Fibroblast of villous mesenchyme (primary cell): ENCODE measurements at regions not wholly inside any gene's neighbourhood (a gene's known extent, or its start where the extent isn't known, plus 50 kb on each side); places are given as distances from the start of the nearest gene placed in this dataset.

Experiments
- DNase-seq: peaks from one replicate; pipeline ENCODE4 v3.0.0-alpha.2; 2010; ENCODE audit warnings: low read depth
- H3K4me3 ChIP-seq: 2 replicates; pipeline ENCODE4 v1.5.1; 2011; ENCODE audit warnings: low read depth, mild to moderate bottlenecking, low read length
- CTCF ChIP-seq: IDR thresholded peaks from 2 replicates; pipeline ENCODE4 v1.5.1; 2012; ENCODE audit warnings: low read depth, mild to moderate bottlenecking, low read length; ENCODE audit not compliant: insufficient read depth

GRCh38 chr10:33556103-33556502 is 221.6 kb upstream of the NRP1 start:
- no peak for DNase-seq
- no peak for TF ChIP-seq CTCF
- no peak overlapping the region for H3K4me3 ChIP-seq

- no peak for TF ChIP-seq CTCF
- H3K4me3 ChIP-seq = no peak overlapping the region
- no peak for DNase-seq
These were observed 219.5 kb upstream of the NRP1 start for GRCh38 chr10:33553748-33554571.

- no peak for TF ChIP-seq CTCF
- H3K4me3 ChIP-seq = no peak overlapping the region
- DNase-seq = no peak
These were observed 217.8 kb upstream of the NRP1 start for GRCh38 chr10:33552290-33552689.

- H3K4me3 ChIP-seq = no peak overlapping the region
- TF ChIP-seq CTCF = no peak
- DNase-seq = no peak
These were observed 216.3 kb upstream of the NRP1 start for GRCh38 chr10:33550811-33551210.

- no peak overlapping the region for H3K4me3 ChIP-seq
- no peak for TF ChIP-seq CTCF
- DNase-seq = no peak
These were observed 213.5 kb upstream of the NRP1 start for GRCh38 chr10:33547976-33548375.

GRCh38 chr10:33546031-33546430 is 211.6 kb upstream of the NRP1 start:
- H3K4me3 ChIP-seq = no peak overlapping the region
- TF ChIP-seq CTCF = no peak
- no peak for DNase-seq
